OCI-LY7 (cell line): ENCODE measurements at regions not wholly inside any gene's neighbourhood (a gene's known extent, or its start where the extent isn't known, plus 50 kb on each side); places are given as distances from the start of the nearest gene placed in this dataset.

Source experiments
- CTCF ChIP-seq: fragments of 200-600 bp; sonication (generic); conservative IDR thresholded peaks from 2 replicates; pipeline ENCODE4 v1.5.1; 2014; ENCODE audit warnings: mild to moderate bottlenecking, antibody characterized with exemption, low read length, moderate library complexity, mixed read lengths
- EZH2phosphoT487 ChIP-seq: fragments of 200-600 bp; sonication (generic); IDR thresholded peaks from 2 replicates; pipeline ENCODE4 v1.6.1; 2018; ENCODE audit warnings: low read depth, borderline replicate concordance, mild to moderate bottlenecking, mixed run types, antibody characterized with exemption, low read length, moderate library complexity, mixed read lengths

GRCh38 chrX:112450810-112451209 lies 228.9 kb downstream of the LHFPL1 start:
- TF ChIP-seq CTCF (no peak), EZH2phosphoT487 (no peak)
